H1 (cell line): ENCODE measurements at regions not wholly inside any gene's neighbourhood (a gene's known extent, or its start where the extent isn't known, plus 50 kb on each side); places are given as distances from the start of the nearest gene placed in this dataset.

Source experiments
- NANOG ChIP-seq: IDR thresholded peaks from 2 replicates; pipeline ENCODE4 v1.6.1; 2011; ENCODE audit warnings: low read length, low read depth, mild to moderate bottlenecking, inconsistent platforms; ENCODE audit not compliant: insufficient read depth, poor library complexity, severe bottlenecking

DNA sequence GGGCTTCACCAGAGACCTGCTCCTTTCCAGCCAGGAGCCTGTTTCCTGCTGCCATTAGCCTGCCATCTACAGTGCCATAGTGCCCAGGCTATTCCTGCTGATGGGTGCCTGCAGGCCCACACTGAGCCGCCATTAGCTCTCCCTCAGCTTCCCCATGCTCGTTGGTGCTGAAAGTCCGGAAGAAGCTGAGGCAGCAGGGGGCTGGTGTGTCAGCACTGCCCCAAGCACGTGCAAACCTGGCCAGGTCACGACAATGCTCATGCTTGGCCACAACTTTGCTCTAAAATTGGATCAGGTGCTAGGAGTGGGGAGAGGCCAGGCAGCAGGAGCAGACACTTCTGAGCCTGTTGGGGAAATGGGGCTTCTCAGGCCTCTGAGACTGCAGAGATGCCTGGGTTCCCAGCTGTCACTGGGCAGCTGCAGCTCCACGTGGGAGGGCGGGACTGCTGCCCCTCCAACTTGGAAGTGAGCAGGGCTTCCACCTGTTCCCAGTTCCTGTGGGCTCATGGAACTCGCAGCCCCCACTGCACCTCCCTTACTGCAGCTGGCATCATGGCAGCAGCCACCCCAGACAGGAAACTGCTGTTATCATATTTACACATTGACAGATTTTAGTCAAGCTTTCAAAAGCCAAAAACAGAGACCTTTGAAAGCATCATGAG is 913.9 kb downstream of the FSTL5 start (continued):
- TF ChIP-seq NANOG: no peak
